ENCODE measurements at regions not wholly inside any gene's neighbourhood (a gene's known extent, or its start where the extent isn't known, plus 50 kb on each side); places are given as distances from the start of the nearest gene placed in this dataset.

GRCh38 chr10:88174391-88174790 is 311.0 kb downstream of the PTEN start:
- TF ChIP-seq POLR2A (IDR thresholded peaks at IDR 0.05; ENCODE audit: low read depth, low read length) (no peak), POLR2AphosphoS5 (IDR thresholded peaks at IDR 0.05; ENCODE audit: low read depth, low read length) (no peak), TAF1 (IDR thresholded peaks at IDR 0.05; ENCODE audit: low read depth, low read length) (no peak), SPI1 (IDR thresholded peaks at IDR 0.05; ENCODE audit: low read depth, low read length) (no peak), PAX5 (IDR thresholded peaks at IDR 0.05; ENCODE audit: insufficient read depth, low read length, severe bottlenecking) (no peak)

Data from GM12891 (cell line).